ENCODE measurements at regions not wholly inside any gene's neighbourhood (a gene's known extent, or its start where the extent isn't known, plus 50 kb on each side); places are given as distances from the start of the nearest gene placed in this dataset.

DNA sequence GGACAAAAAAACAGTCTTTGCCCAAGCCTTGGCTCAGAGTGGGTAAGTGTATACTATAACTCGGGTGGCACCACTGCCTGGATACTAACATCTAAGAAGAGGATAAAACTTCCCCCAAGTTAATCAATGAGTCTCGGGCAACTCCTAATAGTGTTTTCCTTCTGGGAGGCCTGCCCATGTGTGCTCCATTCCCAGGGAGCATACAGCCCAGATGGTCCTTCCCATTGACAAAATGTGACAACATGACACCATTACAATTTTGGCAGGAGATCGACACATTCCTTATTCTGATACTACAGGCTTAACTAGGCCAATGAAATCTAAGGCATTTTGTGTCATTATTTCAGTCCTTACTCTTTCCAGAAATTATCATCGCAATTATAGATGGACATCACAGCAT, 52.7 kb upstream of the CRIM1 start:
- no peaks in the 10 kb centered on the region for H3K27me3 ChIP-seq (ENCODE audit: insufficient read depth, low read length)
- H3K36me3 ChIP-seq (ENCODE audit: insufficient read depth, low read length), result no peaks in the 10 kb centered on the region
- no peak overlapping the region for H3K27ac ChIP-seq (ENCODE audit: low read depth, low read length)
- FAIRE-seq (no peak), DNase-seq (ENCODE audit: low read depth) (no peak)
- no peaks in the 10 kb centered on the region for H3K9me3 ChIP-seq (ENCODE audit: insufficient read depth, low read depth, low read length)
- TF ChIP-seq, protein P1, sequence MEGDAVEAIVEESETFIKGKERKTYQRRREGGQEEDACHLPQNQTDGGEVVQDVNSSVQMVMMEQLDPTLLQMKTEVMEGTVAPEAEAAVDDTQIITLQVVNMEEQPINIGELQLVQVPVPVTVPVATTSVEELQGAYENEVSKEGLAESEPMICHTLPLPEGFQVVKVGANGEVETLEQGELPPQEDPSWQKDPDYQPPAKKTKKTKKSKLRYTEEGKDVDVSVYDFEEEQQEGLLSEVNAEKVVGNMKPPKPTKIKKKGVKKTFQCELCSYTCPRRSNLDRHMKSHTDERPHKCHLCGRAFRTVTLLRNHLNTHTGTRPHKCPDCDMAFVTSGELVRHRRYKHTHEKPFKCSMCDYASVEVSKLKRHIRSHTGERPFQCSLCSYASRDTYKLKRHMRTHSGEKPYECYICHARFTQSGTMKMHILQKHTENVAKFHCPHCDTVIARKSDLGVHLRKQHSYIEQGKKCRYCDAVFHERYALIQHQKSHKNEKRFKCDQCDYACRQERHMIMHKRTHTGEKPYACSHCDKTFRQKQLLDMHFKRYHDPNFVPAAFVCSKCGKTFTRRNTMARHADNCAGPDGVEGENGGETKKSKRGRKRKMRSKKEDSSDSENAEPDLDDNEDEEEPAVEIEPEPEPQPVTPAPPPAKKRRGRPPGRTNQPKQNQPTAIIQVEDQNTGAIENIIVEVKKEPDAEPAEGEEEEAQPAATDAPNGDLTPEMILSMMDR (IDR thresholded peaks at IDR 0.05; ENCODE audit: insufficient read depth, low read depth, low read length), result no peak
- TF ChIP-seq EZH2 (IDR thresholded peaks at IDR 0.05; ENCODE audit: insufficient read depth, low read length), result no peak
- H3K36me3 Mint-ChIP-seq (ENCODE audit: low read depth, unreplicated experiment), result no peaks in the 10 kb centered on the region
- no peaks in the 10 kb centered on the region for H4K20me1 ChIP-seq (ENCODE audit: insufficient read depth, low read length)
- H3K9ac ChIP-seq (ENCODE audit: low read length), result no peak overlapping the region
- peaks cover 1% of the 10 kb centered on the region for H3K9me3 Mint-ChIP-seq (ENCODE audit: unreplicated experiment)
- peaks cover 3% of the 10 kb centered on the region for H3K27me3 Mint-ChIP-seq (ENCODE audit: low read depth, unreplicated experiment)
- H2AFZ ChIP-seq (ENCODE audit: low read depth, low read length), result no peak overlapping the region
- no peak overlapping the region for H3K4me3 Mint-ChIP-seq (ENCODE audit: unreplicated experiment)
- H3K4me2 ChIP-seq (ENCODE audit: low read length), result no peak overlapping the region
- no peaks in the 10 kb centered on the region for H3K4me1 Mint-ChIP-seq (ENCODE audit: low read depth, unreplicated experiment)
- H3K4me3 ChIP-seq (ENCODE audit: insufficient read depth, low read depth, low read length), result no peak overlapping the region
- H3K79me2 ChIP-seq (ENCODE audit: insufficient read depth, low read length), result no peaks in the 10 kb centered on the region
- no peaks in the 10 kb centered on the region for H3K4me1 ChIP-seq (ENCODE audit: insufficient read depth, low read length)
- no peak overlapping the region for H3K27ac Mint-ChIP-seq (ENCODE audit: unreplicated experiment)

DNA sequence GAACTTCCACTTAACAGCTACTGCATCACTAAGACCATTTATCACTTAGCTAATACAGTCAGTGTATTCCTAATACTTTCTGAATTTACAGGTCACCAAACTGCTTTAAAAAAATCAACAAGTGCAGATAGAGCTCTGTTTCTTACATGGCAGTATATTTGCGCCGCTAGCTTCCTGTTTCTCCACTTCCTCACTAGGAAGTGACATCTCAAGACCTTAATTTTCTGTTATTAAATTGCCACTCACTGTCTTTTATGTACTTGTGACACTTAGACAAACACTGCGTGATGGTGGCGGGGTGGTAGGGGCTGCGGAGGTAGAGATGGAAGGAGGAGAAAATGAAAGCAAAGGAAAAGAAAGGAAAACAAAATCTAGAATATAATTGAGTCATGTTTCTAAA, 53.7 kb upstream of the CRIM1 start:
- no peak overlapping the region for H3K4me2 ChIP-seq (ENCODE audit: low read length)
- FAIRE-seq, result no peak

DNA sequence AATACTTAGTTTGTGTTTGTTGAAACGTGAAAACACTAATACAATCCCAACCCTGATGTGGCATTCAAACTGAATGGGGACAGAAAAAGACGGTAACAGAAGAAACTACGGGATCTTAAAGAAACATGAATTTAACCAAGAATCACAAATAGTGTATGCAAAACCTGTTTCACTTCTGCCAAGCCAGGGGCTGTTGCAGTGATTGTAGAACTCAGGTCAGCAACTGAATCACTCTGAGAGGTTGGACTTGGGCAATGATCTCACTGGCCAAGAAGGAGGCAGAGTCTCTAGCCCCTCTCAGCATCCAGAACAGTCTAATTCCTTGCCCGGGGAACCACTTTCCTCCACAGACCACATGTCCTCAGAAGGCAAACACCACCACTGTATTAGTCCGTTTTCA, 54.9 kb upstream of the CRIM1 start:
- Histone ChIP-seq H3K4me2 (ENCODE audit: low read length) (no peak overlapping the region), H4K20me1 (ENCODE audit: insufficient read depth, low read length) (no peaks in the 10 kb centered on the region), H3K79me2 (ENCODE audit: insufficient read depth, low read length) (no peaks in the 10 kb centered on the region), H2AFZ (ENCODE audit: low read depth, low read length) (no peak overlapping the region), H3K36me3 (ENCODE audit: insufficient read depth, low read length) (no peaks in the 10 kb centered on the region), H3K9me3 (ENCODE audit: insufficient read depth, low read depth, low read length) (no peaks in the 10 kb centered on the region), H3K27me3 (ENCODE audit: insufficient read depth, low read length) (no peaks in the 10 kb centered on the region), H3K4me3 (ENCODE audit: insufficient read depth, low read depth, low read length) (no peak overlapping the region), H3K27ac (ENCODE audit: low read depth, low read length) (no peak overlapping the region), H3K4me1 (ENCODE audit: insufficient read depth, low read length) (no peaks in the 10 kb centered on the region), H3K9ac (ENCODE audit: low read length) (no peak overlapping the region)
- H3K4me1 Mint-ChIP-seq (ENCODE audit: low read depth, unreplicated experiment), result no peaks in the 10 kb centered on the region
- FAIRE-seq (no peak), DNase-seq (ENCODE audit: low read depth) (no peak)
- H3K27ac Mint-ChIP-seq (ENCODE audit: unreplicated experiment), result no peak overlapping the region
- no peak overlapping the region for H3K4me3 Mint-ChIP-seq (ENCODE audit: unreplicated experiment)
- H3K9me3 Mint-ChIP-seq (ENCODE audit: unreplicated experiment), result peaks cover 1% of the 10 kb centered on the region
- TF ChIP-seq, protein P1 (IDR thresholded peaks at IDR 0.05; ENCODE audit: insufficient read depth, low read depth, low read length), result no peak
- no peak for TF ChIP-seq EZH2 (IDR thresholded peaks at IDR 0.05; ENCODE audit: insufficient read depth, low read length)
- peaks cover 3% of the 10 kb centered on the region for H3K27me3 Mint-ChIP-seq (ENCODE audit: low read depth, unreplicated experiment)
- no peaks in the 10 kb centered on the region for H3K36me3 Mint-ChIP-seq (ENCODE audit: low read depth, unreplicated experiment)

More for the DNA sequence above, 53.7 kb upstream of the CRIM1 start:
- H3K4me1 Mint-ChIP-seq (ENCODE audit: low read depth, unreplicated experiment), result no peaks in the 10 kb centered on the region
- Histone ChIP-seq H4K20me1 (ENCODE audit: insufficient read depth, low read length) (no peaks in the 10 kb centered on the region), H3K27me3 (ENCODE audit: insufficient read depth, low read length) (no peaks in the 10 kb centered on the region), H3K36me3 (ENCODE audit: insufficient read depth, low read length) (no peaks in the 10 kb centered on the region), H3K4me1 (ENCODE audit: insufficient read depth, low read length) (no peaks in the 10 kb centered on the region), H3K9me3 (ENCODE audit: insufficient read depth, low read depth, low read length) (no peaks in the 10 kb centered on the region), H3K27ac (ENCODE audit: low read depth, low read length) (no peak overlapping the region), H3K79me2 (ENCODE audit: insufficient read depth, low read length) (no peaks in the 10 kb centered on the region), H3K4me3 (ENCODE audit: insufficient read depth, low read depth, low read length) (no peak overlapping the region), H2AFZ (ENCODE audit: low read depth, low read length) (no peak overlapping the region), H3K9ac (ENCODE audit: low read length) (no peak overlapping the region)
- TF ChIP-seq, protein P1 (IDR thresholded peaks at IDR 0.05; ENCODE audit: insufficient read depth, low read depth, low read length), result no peak
- TF ChIP-seq EZH2 (IDR thresholded peaks at IDR 0.05; ENCODE audit: insufficient read depth, low read length), result no peak
- no peaks in the 10 kb centered on the region for H3K36me3 Mint-ChIP-seq (ENCODE audit: low read depth, unreplicated experiment)
- no peak for DNase-seq (ENCODE audit: low read depth)
- H3K27ac Mint-ChIP-seq (ENCODE audit: unreplicated experiment), result no peak overlapping the region
- peaks cover 1% of the 10 kb centered on the region for H3K9me3 Mint-ChIP-seq (ENCODE audit: unreplicated experiment)
- H3K4me3 Mint-ChIP-seq (ENCODE audit: unreplicated experiment), result no peak overlapping the region
- H3K27me3 Mint-ChIP-seq (ENCODE audit: low read depth, unreplicated experiment), result peaks cover 3% of the 10 kb centered on the region
